ENCODE measurements at regions not wholly inside any gene's neighbourhood (a gene's known extent, or its start where the extent isn't known, plus 50 kb on each side); places are given as distances from the start of the nearest gene placed in this dataset.

GRCh38 chr7:38051786-38052185, 126.3 kb upstream of the STARD3NL start:
- TF ChIP-seq ZNF274 (IDR thresholded peaks at IDR 0.05; ENCODE audit: low read depth, low read length), result no peak
- no peak for TF ChIP-seq SUZ12 (IDR thresholded peaks at IDR 0.05; ENCODE audit: extremely low read depth, insufficient read depth, insufficient read length)
- TF ChIP-seq YY1 (IDR thresholded peaks at IDR 0.05; ENCODE audit: insufficient read depth, insufficient read length), result no peak
- H3K9ac ChIP-seq (ENCODE audit: insufficient read length, low read depth), result no peak overlapping the region
- no peak for DNase-seq (ENCODE audit: low read depth, low spot score)
- no peaks in the 10 kb centered on the region for H3K36me3 ChIP-seq (ENCODE audit: insufficient read depth, insufficient read length, low read length)
- peaks cover 30% of the 10 kb centered on the region for H3K9me3 ChIP-seq (ENCODE audit: insufficient read depth, low read length)
- H3K4me3 ChIP-seq (ENCODE audit: insufficient read length, low read depth), result no peak overlapping the region
- no peaks in the 10 kb centered on the region for H3K4me1 ChIP-seq (ENCODE audit: insufficient read depth, insufficient read length)
- no peaks in the 10 kb centered on the region for H3K27me3 ChIP-seq (ENCODE audit: insufficient read depth, insufficient read length)

- no peaks in the 10 kb centered on the region for H3K4me1 ChIP-seq (ENCODE audit: insufficient read depth, insufficient read length)
- H3K27me3 ChIP-seq (ENCODE audit: insufficient read depth, insufficient read length), result no peaks in the 10 kb centered on the region
- TF ChIP-seq ZNF274 (IDR thresholded peaks at IDR 0.05; ENCODE audit: low read depth, low read length) (no peak), YY1 (IDR thresholded peaks at IDR 0.05; ENCODE audit: insufficient read depth, insufficient read length) (no peak)
- H3K9me3 ChIP-seq (ENCODE audit: insufficient read depth, low read length), result peaks cover 30% of the 10 kb centered on the region
- DNase-seq (ENCODE audit: low read depth, low spot score), result no peak
- H3K36me3 ChIP-seq (ENCODE audit: insufficient read depth, insufficient read length, low read length), result no peaks in the 10 kb centered on the region
- H3K4me3 ChIP-seq (ENCODE audit: insufficient read length, low read depth), result no peak overlapping the region
- H3K9ac ChIP-seq (ENCODE audit: insufficient read length, low read depth), result no peak overlapping the region
These were observed 125.3 kb upstream of the STARD3NL start for GRCh38 chr7:38052786-38053185.

GRCh38 chr7:38054199-38054598, 123.8 kb upstream of the STARD3NL start:
- H3K9ac ChIP-seq (ENCODE audit: insufficient read length, low read depth), result no peak overlapping the region
- H3K9me3 ChIP-seq (ENCODE audit: insufficient read depth, low read length), result peaks cover 22% of the 10 kb centered on the region
- DNase-seq (ENCODE audit: low read depth, low spot score), result no peak
- TF ChIP-seq ZNF274 (IDR thresholded peaks at IDR 0.05; ENCODE audit: low read depth, low read length) (no peak), YY1 (IDR thresholded peaks at IDR 0.05; ENCODE audit: insufficient read depth, insufficient read length) (no peak), SUZ12 (IDR thresholded peaks at IDR 0.05; ENCODE audit: extremely low read depth, insufficient read depth, insufficient read length) (no peak)
- H3K4me3 ChIP-seq (ENCODE audit: insufficient read length, low read depth), result no peak overlapping the region
- no peaks in the 10 kb centered on the region for H3K4me1 ChIP-seq (ENCODE audit: insufficient read depth, insufficient read length)
- H3K36me3 ChIP-seq (ENCODE audit: insufficient read depth, insufficient read length, low read length), result no peaks in the 10 kb centered on the region
- no peaks in the 10 kb centered on the region for H3K27me3 ChIP-seq (ENCODE audit: insufficient read depth, insufficient read length)

GRCh38 chr7:38057829-38058228, 120.2 kb upstream of the STARD3NL start:
- no peak for DNase-seq (ENCODE audit: low read depth, low spot score)
- H3K9me3 ChIP-seq (ENCODE audit: insufficient read depth, low read length), result no peaks in the 10 kb centered on the region
- no peak for TF ChIP-seq SUZ12 (IDR thresholded peaks at IDR 0.05; ENCODE audit: extremely low read depth, insufficient read depth, insufficient read length)
- no peak for TF ChIP-seq ZNF274 (IDR thresholded peaks at IDR 0.05; ENCODE audit: low read depth, low read length)
- TF ChIP-seq YY1 (IDR thresholded peaks at IDR 0.05; ENCODE audit: insufficient read depth, insufficient read length), result no peak
- H3K27me3 ChIP-seq (ENCODE audit: insufficient read depth, insufficient read length), result no peaks in the 10 kb centered on the region
- H3K36me3 ChIP-seq (ENCODE audit: insufficient read depth, insufficient read length, low read length), result no peaks in the 10 kb centered on the region
- H3K4me3 ChIP-seq (ENCODE audit: insufficient read length, low read depth), result no peak overlapping the region
- H3K9ac ChIP-seq (ENCODE audit: insufficient read length, low read depth), result no peak overlapping the region
- H3K4me1 ChIP-seq (ENCODE audit: insufficient read depth, insufficient read length), result no peaks in the 10 kb centered on the region

GRCh38 chr7:38060116-38060515, 117.9 kb upstream of the STARD3NL start:
- Histone ChIP-seq H3K27me3 (ENCODE audit: insufficient read depth, insufficient read length) (no peaks in the 10 kb centered on the region), H3K4me1 (ENCODE audit: insufficient read depth, insufficient read length) (no peaks in the 10 kb centered on the region), H3K9ac (ENCODE audit: insufficient read length, low read depth) (no peak overlapping the region), H3K4me3 (ENCODE audit: insufficient read length, low read depth) (no peak overlapping the region), H3K36me3 (ENCODE audit: insufficient read depth, insufficient read length, low read length) (no peaks in the 10 kb centered on the region), H3K9me3 (ENCODE audit: insufficient read depth, low read length) (no peaks in the 10 kb centered on the region)
- TF ChIP-seq YY1 (IDR thresholded peaks at IDR 0.05; ENCODE audit: insufficient read depth, insufficient read length), result no peak
- TF ChIP-seq SUZ12 (IDR thresholded peaks at IDR 0.05; ENCODE audit: extremely low read depth, insufficient read depth, insufficient read length), result no peak
- TF ChIP-seq ZNF274 (IDR thresholded peaks at IDR 0.05; ENCODE audit: low read depth, low read length), result no peak
- no peak for DNase-seq (ENCODE audit: low read depth, low spot score)

- no peaks in the 10 kb centered on the region for H3K36me3 ChIP-seq (ENCODE audit: insufficient read depth, insufficient read length, low read length)
- TF ChIP-seq SUZ12 (IDR thresholded peaks at IDR 0.05; ENCODE audit: extremely low read depth, insufficient read depth, insufficient read length) (no peak), ZNF274 (IDR thresholded peaks at IDR 0.05; ENCODE audit: low read depth, low read length) (no peak)
- H3K27me3 ChIP-seq (ENCODE audit: insufficient read depth, insufficient read length), result no peaks in the 10 kb centered on the region
- DNase-seq (ENCODE audit: low read depth, low spot score), result no peak
- H3K4me3 ChIP-seq (ENCODE audit: insufficient read length, low read depth), result no peak overlapping the region
- no peaks in the 10 kb centered on the region for H3K4me1 ChIP-seq (ENCODE audit: insufficient read depth, insufficient read length)
- H3K9me3 ChIP-seq (ENCODE audit: insufficient read depth, low read length), result no peaks in the 10 kb centered on the region
- no peak overlapping the region for H3K9ac ChIP-seq (ENCODE audit: insufficient read length, low read depth)
These were observed 117.4 kb upstream of the STARD3NL start for GRCh38 chr7:38060637-38061036.

- no peak for DNase-seq (ENCODE audit: low read depth, low spot score)
- no peak overlapping the region for H3K9ac ChIP-seq (ENCODE audit: insufficient read length, low read depth)
- H3K27me3 ChIP-seq (ENCODE audit: insufficient read depth, insufficient read length), result no peaks in the 10 kb centered on the region
- no peak for TF ChIP-seq SUZ12 (IDR thresholded peaks at IDR 0.05; ENCODE audit: extremely low read depth, insufficient read depth, insufficient read length)
- no peak for TF ChIP-seq YY1 (IDR thresholded peaks at IDR 0.05; ENCODE audit: insufficient read depth, insufficient read length)
- no peak for TF ChIP-seq ZNF274 (IDR thresholded peaks at IDR 0.05; ENCODE audit: low read depth, low read length)
- no peaks in the 10 kb centered on the region for H3K36me3 ChIP-seq (ENCODE audit: insufficient read depth, insufficient read length, low read length)
- no peak overlapping the region for H3K4me3 ChIP-seq (ENCODE audit: insufficient read length, low read depth)
- no peaks in the 10 kb centered on the region for H3K9me3 ChIP-seq (ENCODE audit: insufficient read depth, low read length)
- no peaks in the 10 kb centered on the region for H3K4me1 ChIP-seq (ENCODE audit: insufficient read depth, insufficient read length)
These were observed 111.7 kb upstream of the STARD3NL start for GRCh38 chr7:38066391-38066790.

- H3K27me3 ChIP-seq (ENCODE audit: insufficient read depth, insufficient read length), result no peaks in the 10 kb centered on the region
- no peaks in the 10 kb centered on the region for H3K9me3 ChIP-seq (ENCODE audit: insufficient read depth, low read length)
- no peak for DNase-seq (ENCODE audit: low read depth, low spot score)
- no peaks in the 10 kb centered on the region for H3K4me1 ChIP-seq (ENCODE audit: insufficient read depth, insufficient read length)
- H3K9ac ChIP-seq (ENCODE audit: insufficient read length, low read depth), result no peak overlapping the region
- H3K36me3 ChIP-seq (ENCODE audit: insufficient read depth, insufficient read length, low read length), result no peaks in the 10 kb centered on the region
- TF ChIP-seq YY1 (IDR thresholded peaks at IDR 0.05; ENCODE audit: insufficient read depth, insufficient read length), result no peak
- TF ChIP-seq SUZ12 (IDR thresholded peaks at IDR 0.05; ENCODE audit: extremely low read depth, insufficient read depth, insufficient read length), result no peak
- TF ChIP-seq ZNF274 (IDR thresholded peaks at IDR 0.05; ENCODE audit: low read depth, low read length), result no peak
- no peak overlapping the region for H3K4me3 ChIP-seq (ENCODE audit: insufficient read length, low read depth)
These were observed 109.6 kb upstream of the STARD3NL start for GRCh38 chr7:38068461-38068860.
